ENCODE measurements at regions not wholly inside any gene's neighbourhood (a gene's known extent, or its start where the extent isn't known, plus 50 kb on each side); places are given as distances from the start of the nearest gene placed in this dataset.

- Histone ChIP-seq H3K9ac (ENCODE audit: low read length) (no peak overlapping the region), H3K9me3 (ENCODE audit: low read length) (no peaks in the 10 kb centered on the region), H3K9me2 (replicated peaks; ENCODE audit: low read length) (no peaks in the 10 kb centered on the region), H3K79me2 (ENCODE audit: low read length) (peaks cover 95% of the 10 kb centered on the region), H3K36me3 (ENCODE audit: low read depth, low read length) (no peaks in the 10 kb centered on the region), H3K4me2 (ENCODE audit: low read length) (no peak overlapping the region), H4K20me1 (ENCODE audit: low read length) (peaks cover under 1% of the 10 kb centered on the region; the same call in 1 of the 2 replicates), H3K4me1 (ENCODE audit: insufficient read depth, low read length) (peaks cover 30% of the 10 kb centered on the region), H2AFZ (ENCODE audit: low read length) (no peak overlapping the region), H3K4me3 (ENCODE audit: low read length) (no peak overlapping the region), H3F3A (ENCODE audit: low read length, unreplicated experiment) (peaks cover 3% of the 10 kb centered on the region), H3K27me3 (ENCODE audit: low read length) (no peaks in the 10 kb centered on the region), H3K27ac (ENCODE audit: low read length) (no peak overlapping the region)
- DNase-seq, result no peak
- no peak for TF ChIP-seq CTCF (conservative IDR thresholded peaks at IDR 0.05; ENCODE audit: low read depth, low read length)
- no peak for TF ChIP-seq EZH2phosphoT487 (IDR thresholded peaks at IDR 0.05; ENCODE audit: borderline replicate concordance, low read length)
- no peak for TF ChIP-seq EZH2 (IDR thresholded peaks at IDR 0.05; ENCODE audit: low read length, unreplicated experiment)
- no TSS peak for BruUV-seq (replicated peaks)
- POLR2A ChIA-PET (ENCODE audit: unreplicated experiment), result no interaction called here
- ATAC-seq, result no peak
- intact Hi-C loops (cut with micrococcal nuclease), result no loop called here
- CTCF ChIA-PET, result no interaction called here
Observed at GRCh38 chr17:72516772-72517399, 396.1 kb downstream of the SOX9 start.

GRCh38 chr17:72517413-72518158 is 396.8 kb downstream of the SOX9 start:
- ATAC-seq (no peak), DNase-seq (no peak)
- Histone ChIP-seq H2AFZ (ENCODE audit: low read length) (no peak overlapping the region), H3K79me2 (ENCODE audit: low read length) (peaks cover 95% of the 10 kb centered on the region), H3F3A (ENCODE audit: low read length, unreplicated experiment) (peaks cover 3% of the 10 kb centered on the region), H3K9ac (ENCODE audit: low read length) (no peak overlapping the region), H4K20me1 (ENCODE audit: low read length) (no peaks in the 10 kb centered on the region; the same call in 1 of the 2 replicates), H3K27ac (ENCODE audit: low read length) (peak overlapping the region; percentile 79), H3K4me2 (ENCODE audit: low read length) (no peak overlapping the region), H3K4me3 (ENCODE audit: low read length) (no peak overlapping the region), H3K27me3 (ENCODE audit: low read length) (no peaks in the 10 kb centered on the region), H3K4me1 (ENCODE audit: insufficient read depth, low read length) (peaks cover 30% of the 10 kb centered on the region), H3K9me2 (replicated peaks; ENCODE audit: low read length) (no peaks in the 10 kb centered on the region), H3K36me3 (ENCODE audit: low read depth, low read length) (no peaks in the 10 kb centered on the region), H3K9me3 (ENCODE audit: low read length) (no peaks in the 10 kb centered on the region)
- no TSS peak for BruUV-seq (replicated peaks)
- ChIA-PET CTCF (no interaction called here), POLR2A (ENCODE audit: unreplicated experiment) (no interaction called here)
- intact Hi-C loops (cut with micrococcal nuclease), result loop anchor here (1.0 kb wide), 1 partner anchor 51 kb away; no protein-coding TSS in a partner anchor
- TF ChIP-seq EZH2 (IDR thresholded peaks at IDR 0.05; ENCODE audit: low read length, unreplicated experiment) (no peak), EZH2phosphoT487 (IDR thresholded peaks at IDR 0.05; ENCODE audit: borderline replicate concordance, low read length) (no peak), CTCF (conservative IDR thresholded peaks at IDR 0.05; ENCODE audit: low read depth, low read length) (no peak)

All from PC-3 (cell line).